ENCODE measurements at regions not wholly inside any gene's neighbourhood (a gene's known extent, or its start where the extent isn't known, plus 50 kb on each side); places are given as distances from the start of the nearest gene placed in this dataset.
"Not testable (repeated sequence)": the region's sequence is repeated elsewhere in the genome, so short reads cannot be mapped to it uniquely, and the experiment has no call there.

DNA sequence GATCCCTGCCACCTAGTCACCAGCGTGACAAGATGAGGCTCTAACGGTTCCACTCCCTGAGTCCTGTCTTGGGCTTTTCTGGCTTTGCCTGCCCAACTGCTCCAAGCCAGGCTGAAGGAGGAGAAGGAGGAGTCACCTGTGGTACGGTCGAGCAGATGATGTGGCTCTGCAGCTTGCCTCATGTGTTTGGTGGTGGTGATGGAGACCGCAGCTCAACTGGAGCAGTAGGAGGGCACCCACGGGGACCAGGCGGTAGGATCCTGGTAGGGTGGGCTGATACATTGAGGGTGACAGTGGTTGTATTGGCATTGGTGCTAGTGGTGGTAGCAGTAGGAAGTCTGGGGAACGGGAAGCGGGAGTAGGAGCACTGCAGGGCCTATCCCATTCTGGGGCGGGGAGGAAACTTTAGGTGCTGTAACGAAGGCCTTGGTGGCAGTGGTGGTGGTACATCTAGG is 202.8 kb upstream of the WSB1 start:
- no peak for FAIRE-seq
- dilution Hi-C loops (cut with MboI; ENCODE audit: extremely low pct_ligation_motif_present, low sequenced_read_pairs) = no loop called here
- Histone ChIP-seq H3K9me1 (ENCODE audit: control insufficient read depth, extremely low read depth, insufficient read depth, low read length) (no peaks in the 10 kb centered on the region), H3K4me1 (ENCODE audit: control insufficient read depth, extremely low read depth, insufficient read depth, low read length) (no peaks in the 10 kb centered on the region), H3K4me3 (ENCODE audit: control insufficient read depth in 2 of 3, extremely low read depth in 1 of 3, insufficient read depth in 2 of 3, low read depth in 1 of 3, low read length in 3 of 3) (no peak overlapping the region), H4K20me1 (ENCODE audit: control insufficient read depth, extremely low read depth, insufficient read depth, low read length) (no peaks in the 10 kb centered on the region), H3K4me2 (ENCODE audit: control insufficient read depth, extremely low read depth, insufficient read depth, low read depth, low read length) (no peak overlapping the region), H3K36me3 (ENCODE audit: control insufficient read depth in 2 of 2, extremely low read depth in 1 of 2, insufficient read depth in 2 of 2, low read length in 2 of 2) (no peaks in the 10 kb centered on the region), H3K27ac (ENCODE audit: control insufficient read depth, insufficient read depth, low read length) (no peak overlapping the region), H3K9ac (ENCODE audit: control insufficient read depth, extremely low read depth, insufficient read depth, low read length) (no peak overlapping the region), H3K27me3 (ENCODE audit: control insufficient read depth, extremely low read depth, insufficient read depth, low read length) (no peaks in the 10 kb centered on the region), H2AFZ (ENCODE audit: control insufficient read depth, low read length) (no peak overlapping the region), H3K9me3 (ENCODE audit: control insufficient read depth, low read depth, low read length) (peaks cover 2% of the 10 kb centered on the region), H3K79me2 (ENCODE audit: control insufficient read depth, insufficient read depth, low read length) (no peaks in the 10 kb centered on the region)
- TF ChIP-seq, protein P1, sequence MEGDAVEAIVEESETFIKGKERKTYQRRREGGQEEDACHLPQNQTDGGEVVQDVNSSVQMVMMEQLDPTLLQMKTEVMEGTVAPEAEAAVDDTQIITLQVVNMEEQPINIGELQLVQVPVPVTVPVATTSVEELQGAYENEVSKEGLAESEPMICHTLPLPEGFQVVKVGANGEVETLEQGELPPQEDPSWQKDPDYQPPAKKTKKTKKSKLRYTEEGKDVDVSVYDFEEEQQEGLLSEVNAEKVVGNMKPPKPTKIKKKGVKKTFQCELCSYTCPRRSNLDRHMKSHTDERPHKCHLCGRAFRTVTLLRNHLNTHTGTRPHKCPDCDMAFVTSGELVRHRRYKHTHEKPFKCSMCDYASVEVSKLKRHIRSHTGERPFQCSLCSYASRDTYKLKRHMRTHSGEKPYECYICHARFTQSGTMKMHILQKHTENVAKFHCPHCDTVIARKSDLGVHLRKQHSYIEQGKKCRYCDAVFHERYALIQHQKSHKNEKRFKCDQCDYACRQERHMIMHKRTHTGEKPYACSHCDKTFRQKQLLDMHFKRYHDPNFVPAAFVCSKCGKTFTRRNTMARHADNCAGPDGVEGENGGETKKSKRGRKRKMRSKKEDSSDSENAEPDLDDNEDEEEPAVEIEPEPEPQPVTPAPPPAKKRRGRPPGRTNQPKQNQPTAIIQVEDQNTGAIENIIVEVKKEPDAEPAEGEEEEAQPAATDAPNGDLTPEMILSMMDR (optimal IDR thresholded peaks at IDR 0.05 in 1 of 3, IDR thresholded peaks at IDR 0.05 in 1 of 3, conservative IDR thresholded peaks at IDR 0.05 in 1 of 3; ENCODE audit: extremely low read depth in 1 of 3, insufficient read depth in 2 of 3, low read length in 3 of 3) = no peak
- no peak for TF ChIP-seq EZH2 (IDR thresholded peaks at IDR 0.05; ENCODE audit: low read length)
- no peak for DNase-seq (ENCODE audit: low read depth, low spot score)

DNA sequence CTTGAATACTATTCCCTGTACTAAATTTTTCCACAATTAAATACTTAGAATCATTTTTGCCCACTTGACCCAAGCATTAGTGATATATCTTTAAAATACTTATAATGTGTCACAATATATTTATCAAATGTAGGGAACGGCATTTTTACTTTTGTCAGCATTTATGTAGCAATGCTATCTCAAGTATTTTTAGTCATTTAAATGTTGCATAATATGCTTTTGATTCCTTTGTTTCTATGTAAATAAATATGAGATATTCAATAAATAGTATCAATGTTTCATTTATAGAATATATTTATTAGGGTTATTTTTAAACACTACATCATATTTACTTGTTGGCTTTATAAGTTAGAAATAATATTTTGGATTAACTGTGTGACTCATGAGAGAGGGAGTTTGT is 199.7 kb upstream of the WSB1 start:
- FAIRE-seq; H4K20me1 ChIP-seq (ENCODE audit: control insufficient read depth, extremely low read depth, insufficient read depth, low read length); H3K9me1 ChIP-seq (ENCODE audit: control insufficient read depth, extremely low read depth, insufficient read depth, low read length); H3K4me1 ChIP-seq (ENCODE audit: control insufficient read depth, extremely low read depth, insufficient read depth, low read length); H3K36me3 ChIP-seq (ENCODE audit: control insufficient read depth in 2 of 2, extremely low read depth in 1 of 2, insufficient read depth in 2 of 2, low read length in 2 of 2); H3K4me3 ChIP-seq (ENCODE audit: control insufficient read depth in 2 of 3, extremely low read depth in 1 of 3, insufficient read depth in 2 of 3, low read depth in 1 of 3, low read length in 3 of 3); H3K9me3 ChIP-seq (ENCODE audit: control insufficient read depth, low read depth, low read length); H3K9ac ChIP-seq (ENCODE audit: control insufficient read depth, extremely low read depth, insufficient read depth, low read length); H2AFZ ChIP-seq (ENCODE audit: control insufficient read depth, low read length); DNase-seq (ENCODE audit: low read depth, low spot score); H3K27ac ChIP-seq (ENCODE audit: control insufficient read depth, insufficient read depth, low read length); H3K4me2 ChIP-seq (ENCODE audit: control insufficient read depth, extremely low read depth, insufficient read depth, low read depth, low read length); dilution Hi-C loops (cut with MboI; ENCODE audit: extremely low pct_ligation_motif_present, low sequenced_read_pairs); H3K27me3 ChIP-seq (ENCODE audit: control insufficient read depth, extremely low read depth, insufficient read depth, low read length); H3K79me2 ChIP-seq (ENCODE audit: control insufficient read depth, insufficient read depth, low read length): not testable (repeated sequence)

DNA sequence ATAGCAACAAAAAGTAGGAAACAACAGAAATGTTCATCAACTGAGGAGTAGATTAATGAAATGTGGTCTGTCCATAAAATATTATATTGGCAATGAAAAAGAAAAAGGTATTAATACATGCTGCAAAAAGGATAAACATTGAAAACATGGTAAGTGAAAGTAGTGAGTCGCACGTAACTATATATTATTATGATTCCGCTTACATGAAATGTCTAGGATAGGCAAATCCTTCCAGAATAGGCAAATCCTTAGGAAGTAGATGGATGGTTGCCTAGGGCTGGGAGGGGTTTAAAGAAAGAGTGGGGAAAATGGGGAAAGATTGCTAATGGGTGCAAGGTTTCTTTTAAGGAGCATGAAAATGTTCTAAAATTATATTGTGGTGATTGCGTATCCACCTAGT is 198.1 kb upstream of the WSB1 start:
- H3K36me3 ChIP-seq (ENCODE audit: control insufficient read depth in 2 of 2, extremely low read depth in 1 of 2, insufficient read depth in 2 of 2, low read length in 2 of 2); H3K27ac ChIP-seq (ENCODE audit: control insufficient read depth, insufficient read depth, low read length); H3K4me2 ChIP-seq (ENCODE audit: control insufficient read depth, extremely low read depth, insufficient read depth, low read depth, low read length); H3K9me1 ChIP-seq (ENCODE audit: control insufficient read depth, extremely low read depth, insufficient read depth, low read length); H3K4me3 ChIP-seq (ENCODE audit: control insufficient read depth in 2 of 3, extremely low read depth in 1 of 3, insufficient read depth in 2 of 3, low read depth in 1 of 3, low read length in 3 of 3); FAIRE-seq; H4K20me1 ChIP-seq (ENCODE audit: control insufficient read depth, extremely low read depth, insufficient read depth, low read length); H3K9me3 ChIP-seq (ENCODE audit: control insufficient read depth, low read depth, low read length); dilution Hi-C loops (cut with MboI; ENCODE audit: extremely low pct_ligation_motif_present, low sequenced_read_pairs); H3K4me1 ChIP-seq (ENCODE audit: control insufficient read depth, extremely low read depth, insufficient read depth, low read length); DNase-seq (ENCODE audit: low read depth, low spot score); H3K79me2 ChIP-seq (ENCODE audit: control insufficient read depth, insufficient read depth, low read length); H3K9ac ChIP-seq (ENCODE audit: control insufficient read depth, extremely low read depth, insufficient read depth, low read length); H3K27me3 ChIP-seq (ENCODE audit: control insufficient read depth, extremely low read depth, insufficient read depth, low read length); H2AFZ ChIP-seq (ENCODE audit: control insufficient read depth, low read length): not testable (repeated sequence)

DNA sequence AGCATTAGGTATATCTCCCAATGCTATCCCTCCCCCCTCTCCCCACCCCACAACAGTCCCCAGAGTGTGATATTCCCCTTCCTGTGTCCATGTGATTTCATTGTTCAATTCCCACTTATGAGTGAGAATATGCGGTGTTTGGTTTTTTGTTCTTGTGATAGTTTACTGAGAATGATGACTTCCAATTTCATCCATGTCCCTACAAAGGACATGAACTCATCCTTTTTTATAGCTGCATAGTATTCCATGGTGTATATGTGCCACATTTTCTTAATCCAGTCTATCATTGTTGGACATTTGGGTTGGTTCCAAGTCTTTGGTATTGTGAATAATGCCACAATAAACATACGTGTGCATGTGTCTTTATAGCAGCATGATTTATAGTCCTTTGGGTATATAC is 194.6 kb upstream of the WSB1 start:
- H3K4me2 ChIP-seq (ENCODE audit: control insufficient read depth, extremely low read depth, insufficient read depth, low read depth, low read length); H3K9ac ChIP-seq (ENCODE audit: control insufficient read depth, extremely low read depth, insufficient read depth, low read length); H3K36me3 ChIP-seq (ENCODE audit: control insufficient read depth in 2 of 2, extremely low read depth in 1 of 2, insufficient read depth in 2 of 2, low read length in 2 of 2); H3K27ac ChIP-seq (ENCODE audit: control insufficient read depth, insufficient read depth, low read length); H3K4me3 ChIP-seq (ENCODE audit: control insufficient read depth in 2 of 3, extremely low read depth in 1 of 3, insufficient read depth in 2 of 3, low read depth in 1 of 3, low read length in 3 of 3); H3K9me1 ChIP-seq (ENCODE audit: control insufficient read depth, extremely low read depth, insufficient read depth, low read length); H3K79me2 ChIP-seq (ENCODE audit: control insufficient read depth, insufficient read depth, low read length); DNase-seq (ENCODE audit: low read depth, low spot score); H3K4me1 ChIP-seq (ENCODE audit: control insufficient read depth, extremely low read depth, insufficient read depth, low read length); H3K27me3 ChIP-seq (ENCODE audit: control insufficient read depth, extremely low read depth, insufficient read depth, low read length); dilution Hi-C loops (cut with MboI; ENCODE audit: extremely low pct_ligation_motif_present, low sequenced_read_pairs); H3K9me3 ChIP-seq (ENCODE audit: control insufficient read depth, low read depth, low read length); FAIRE-seq; H2AFZ ChIP-seq (ENCODE audit: control insufficient read depth, low read length); H4K20me1 ChIP-seq (ENCODE audit: control insufficient read depth, extremely low read depth, insufficient read depth, low read length): not testable (repeated sequence)

All from keratinocyte (primary cell).